ENCODE measurements at regions not wholly inside any gene's neighbourhood (a gene's known extent, or its start where the extent isn't known, plus 50 kb on each side); places are given as distances from the start of the nearest gene placed in this dataset.

GRCh38 chr18:68397241-68398035, 317.5 kb downstream of the TMX3 start:
- TF ChIP-seq CTCF (conservative IDR thresholded peaks at IDR 0.05) = no peak
- no peak for TF ChIP-seq ZFX (IDR thresholded peaks at IDR 0.05)

Measured in C4-2B (cell line).